Kidney capillary endothelial cell (primary cell): ENCODE measurements at regions not wholly inside any gene's neighbourhood (a gene's known extent, or its start where the extent isn't known, plus 50 kb on each side); places are given as distances from the start of the nearest gene placed in this dataset.

Experiments used
- DNase-seq: peaks from one replicate; pipeline ENCODE4 v3.0.0-alpha.2; 2018; ENCODE audit warnings: low spot score

DNA sequence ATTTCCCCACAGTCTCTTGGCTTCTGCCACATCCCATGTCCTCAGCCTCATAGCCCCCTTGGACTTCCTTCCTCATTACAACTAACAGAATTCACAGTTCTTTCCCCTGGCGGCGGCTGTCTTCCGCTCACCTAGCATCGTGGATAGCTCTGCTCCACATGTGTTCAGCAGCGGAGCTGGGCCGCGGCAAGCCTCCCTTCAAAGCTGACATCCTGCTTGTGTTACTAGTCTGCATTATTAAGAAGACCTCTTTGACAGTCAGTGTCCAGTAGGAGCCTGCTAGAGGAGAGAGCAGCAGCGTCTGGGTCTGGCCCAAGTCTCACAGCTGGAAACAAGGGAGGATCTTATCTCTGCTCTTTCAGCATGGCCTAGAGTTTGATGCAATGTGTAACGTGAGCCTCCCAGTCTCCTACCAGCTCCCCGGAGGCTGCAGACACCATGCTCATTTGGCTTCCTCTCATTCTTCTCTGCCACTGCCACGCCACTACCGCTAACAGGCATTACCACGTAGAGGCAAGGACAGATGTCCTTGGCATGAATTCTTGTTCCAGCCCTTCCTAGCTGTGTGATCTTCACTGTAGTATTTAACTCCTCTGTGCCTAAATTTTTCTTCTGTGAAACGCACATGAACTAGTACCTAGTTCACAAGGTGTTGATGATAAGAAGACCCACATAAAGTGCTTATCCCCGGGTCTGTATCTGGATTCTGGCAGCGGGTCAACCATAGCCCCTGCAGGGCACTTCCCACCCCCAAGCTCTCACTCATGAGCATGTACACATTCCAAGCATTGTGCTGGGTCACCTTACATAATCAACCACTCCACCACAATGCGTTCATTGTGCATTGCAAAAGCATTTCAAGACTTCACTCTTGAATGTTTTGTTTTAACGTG lies 107.1 kb upstream of the BACH2 start:
- no peak for DNase-seq

DNA sequence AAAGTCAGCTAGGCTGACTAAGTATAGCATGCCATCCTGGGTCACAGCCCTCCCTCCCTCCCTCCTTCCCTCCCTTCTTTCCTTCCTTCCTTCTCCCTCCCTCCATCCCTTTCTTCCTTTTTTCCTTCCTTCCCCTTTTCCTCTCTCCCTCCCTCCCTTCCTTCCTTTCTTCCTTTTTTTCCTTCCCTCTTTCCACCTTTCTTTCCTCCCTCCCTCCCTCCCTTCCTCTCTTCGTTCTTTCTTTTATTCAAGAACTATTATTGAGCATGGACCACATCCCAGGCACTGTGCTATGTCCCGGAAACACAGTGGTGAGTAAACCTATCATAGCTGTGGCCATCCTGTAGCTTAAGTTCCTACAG lies 106.2 kb upstream of the BACH2 start:
- DNase-seq: no peak

DNA sequence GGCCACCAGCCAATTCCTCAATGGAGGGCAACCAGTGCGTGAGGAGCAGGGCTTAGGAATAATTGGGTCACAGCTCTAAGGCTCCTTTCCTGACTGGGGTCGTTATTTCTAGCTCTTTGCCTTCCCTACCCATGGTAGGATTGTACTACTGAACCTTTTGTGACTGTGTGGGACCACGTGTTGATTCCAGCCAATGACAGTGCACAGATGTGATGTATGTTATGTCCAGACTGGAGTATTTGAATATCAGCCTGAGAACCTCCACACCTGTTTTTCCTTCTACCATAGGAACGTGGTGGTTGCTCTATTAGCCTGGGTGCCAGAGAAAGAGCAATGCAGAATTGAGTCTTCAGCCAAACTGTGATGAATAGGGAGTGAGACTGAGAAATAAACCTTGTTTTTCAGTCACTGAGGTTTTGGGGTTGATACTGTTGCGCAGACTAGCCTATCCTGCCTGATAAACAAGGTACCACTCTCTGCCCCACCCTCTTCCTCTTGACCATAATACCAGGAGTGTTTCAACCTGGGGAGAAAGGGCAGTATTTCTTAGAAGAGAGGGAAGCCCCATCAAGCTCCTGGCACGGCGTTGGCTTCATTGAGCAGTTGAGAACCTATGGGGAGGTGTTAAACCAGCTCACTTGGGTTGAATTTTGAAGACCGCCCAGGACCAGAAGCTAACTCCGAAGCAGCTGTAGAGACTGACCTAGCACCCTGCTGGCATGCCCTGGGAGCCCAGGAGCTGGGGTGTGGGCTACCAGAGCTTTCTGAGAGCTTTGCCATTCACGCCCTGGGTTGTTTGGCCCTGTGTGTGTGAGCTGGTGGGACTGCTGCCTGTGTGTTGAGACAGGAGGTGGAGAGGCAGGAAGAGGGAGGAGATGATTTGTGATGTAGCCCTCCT lies 105.5 kb upstream of the BACH2 start:
- DNase-seq: no peak

DNA sequence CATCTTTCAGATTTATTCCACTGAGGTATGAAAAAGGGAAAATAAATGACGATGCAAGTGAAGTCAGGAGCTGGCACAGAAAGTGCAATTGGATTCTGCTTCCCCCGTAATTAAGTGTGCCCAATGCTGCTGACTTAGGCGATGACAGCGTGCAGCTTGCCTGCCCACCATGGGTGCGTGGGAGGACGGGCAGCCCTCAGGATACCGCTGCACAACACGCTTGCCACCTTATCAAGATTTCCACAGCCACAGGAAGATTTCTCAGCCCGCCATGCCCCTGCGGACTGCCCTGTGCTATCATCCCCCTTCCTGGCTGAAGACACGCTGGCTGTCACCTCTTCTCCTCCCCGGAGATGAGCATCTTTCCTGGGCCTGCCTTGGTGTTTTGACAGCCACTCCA lies 103.3 kb upstream of the BACH2 start:
- no peak for DNase-seq

DNA sequence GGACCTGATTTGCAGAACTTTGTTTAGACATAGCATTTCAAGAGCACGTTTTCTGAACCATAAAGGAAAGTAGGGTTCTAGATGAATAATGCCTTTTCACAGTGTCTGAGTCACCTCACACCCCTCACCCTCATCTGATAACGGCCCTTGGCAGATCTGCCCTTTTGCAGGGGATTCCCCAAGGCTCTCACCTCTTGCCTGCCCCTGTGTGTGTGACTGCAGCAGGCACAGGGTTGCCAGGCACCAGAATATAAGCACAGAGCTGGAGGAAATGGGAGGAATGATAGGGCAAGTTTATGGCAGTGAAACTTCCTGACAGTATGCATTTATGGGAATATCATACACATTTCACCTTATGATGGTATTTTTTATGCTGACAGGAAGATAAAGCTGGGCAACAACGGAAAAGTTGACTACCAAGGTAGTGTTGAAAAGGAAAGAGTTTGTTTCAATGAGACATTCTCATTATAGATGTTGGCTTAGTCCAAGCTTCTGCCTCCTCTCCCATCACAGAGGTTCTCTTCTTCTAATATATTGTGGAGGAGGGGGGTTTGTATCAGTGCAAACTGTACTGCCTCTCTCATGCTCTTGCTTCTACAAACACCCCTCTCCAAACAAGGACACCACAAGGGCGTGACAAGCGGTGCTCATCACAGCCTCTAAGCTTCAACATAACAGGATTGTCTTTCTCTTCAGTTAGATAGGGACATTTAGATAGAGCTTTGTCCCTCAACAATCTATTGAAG lies 101.5 kb upstream of the BACH2 start:
- DNase-seq: no peak

DNA sequence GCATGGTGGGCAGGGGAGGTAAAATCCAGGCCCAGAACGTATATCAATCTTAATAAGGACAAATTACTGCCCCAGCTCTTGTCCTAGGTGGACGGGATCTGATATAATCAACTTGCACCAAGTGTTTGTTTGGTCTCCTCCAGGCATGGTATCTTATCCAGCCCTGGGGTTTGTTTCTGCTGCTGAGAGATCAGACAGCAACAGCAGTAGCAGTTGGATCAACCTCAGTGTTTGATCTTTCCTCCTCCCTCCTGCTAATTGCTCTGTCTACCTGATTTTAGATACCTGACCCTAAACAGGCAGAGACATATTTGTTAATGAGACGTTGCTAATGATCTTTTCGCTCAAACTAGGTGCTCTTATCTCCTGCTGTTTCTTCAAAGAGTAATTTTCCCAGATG lies 100.4 kb upstream of the BACH2 start:
- DNase-seq: no peak

DNA sequence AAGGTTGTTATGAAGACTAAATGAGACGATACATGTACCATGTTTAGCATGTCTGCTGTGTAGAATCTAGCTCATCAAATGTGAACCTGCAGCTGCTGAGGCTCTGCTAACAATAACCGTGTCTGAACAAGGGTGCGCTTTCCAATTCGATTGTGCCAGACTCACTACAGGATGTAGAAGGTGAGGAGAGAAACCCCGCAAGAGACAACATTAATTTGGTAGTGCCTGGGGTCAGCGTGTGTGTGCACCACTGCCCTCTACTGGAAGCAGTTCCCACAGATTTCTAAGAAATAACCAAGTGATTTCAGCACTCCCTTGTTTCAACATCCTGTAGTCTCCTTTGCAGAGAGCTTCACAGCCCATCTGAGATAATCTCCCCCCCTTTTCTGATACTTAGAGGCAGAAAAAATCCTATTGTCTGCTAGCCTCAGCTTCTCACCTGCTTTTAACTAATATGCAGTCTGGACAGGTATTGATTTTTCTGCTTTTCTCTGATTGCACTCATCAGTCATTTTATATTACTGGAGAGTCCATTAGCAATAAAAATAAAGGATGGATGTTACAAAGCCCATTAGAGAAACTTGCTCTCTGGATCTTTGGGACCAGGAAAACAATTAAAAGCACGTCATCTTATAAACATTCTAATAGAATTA lies 96.7 kb upstream of the BACH2 start:
- peak; percentile 60 for DNase-seq

DNA sequence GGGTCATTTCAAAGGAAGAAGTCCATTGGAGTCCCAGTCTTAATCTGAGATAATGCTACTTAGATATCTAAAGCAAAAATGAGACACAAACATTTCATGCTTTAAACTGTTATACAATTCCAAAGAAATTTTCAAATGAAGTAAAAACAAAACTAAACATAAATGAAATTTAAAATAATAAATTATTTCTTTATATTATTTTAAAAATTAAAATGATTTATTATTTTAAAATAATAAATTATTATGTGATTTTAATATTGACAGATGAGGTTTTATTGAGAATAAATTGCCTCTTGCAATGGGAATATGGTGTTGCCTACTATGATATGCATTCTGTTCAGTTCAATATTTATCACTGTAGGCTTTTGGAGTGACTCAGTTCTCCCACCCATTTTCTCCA lies 93.7 kb upstream of the BACH2 start:
- DNase-seq: no peak

DNA sequence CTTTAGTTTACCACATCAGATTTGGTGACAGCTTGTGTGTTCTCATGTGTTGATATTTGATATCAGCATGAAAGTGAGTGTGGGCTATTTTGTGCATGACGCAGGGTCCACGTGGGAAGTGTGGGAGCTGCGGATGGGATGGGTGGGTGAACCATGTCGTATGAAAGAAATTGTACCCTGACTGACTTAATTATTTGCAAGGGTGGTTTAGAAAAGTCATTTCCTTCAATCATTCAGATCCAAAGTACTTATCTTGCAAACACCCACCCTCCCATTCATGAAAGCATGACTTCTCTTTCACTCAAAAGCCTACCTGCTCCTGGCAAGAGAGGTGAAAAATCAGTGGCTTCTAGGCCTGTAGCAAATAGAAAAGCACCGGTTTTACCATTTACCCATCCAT lies 91.8 kb upstream of the BACH2 start:
- no peak for DNase-seq

DNA sequence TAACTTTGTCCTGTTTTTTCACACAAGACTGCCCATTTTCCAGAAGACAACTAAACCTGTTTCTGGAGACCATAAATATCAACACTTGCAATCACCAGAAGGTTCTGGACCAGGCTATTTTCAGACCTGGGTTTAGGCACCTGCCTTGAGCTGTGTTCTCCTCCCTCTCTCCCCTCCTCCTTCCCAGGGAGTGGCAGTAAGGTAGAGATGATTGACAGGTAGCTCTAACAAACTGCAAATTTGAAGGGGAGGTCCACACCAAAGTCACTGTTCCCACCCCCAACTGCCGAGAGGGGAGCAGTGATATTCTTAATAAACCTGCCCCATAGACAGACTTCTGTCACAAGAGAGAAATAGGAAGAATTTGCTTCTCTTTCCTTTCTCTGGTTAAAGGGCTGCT lies 91.2 kb upstream of the BACH2 start:
- DNase-seq: no peak

DNA sequence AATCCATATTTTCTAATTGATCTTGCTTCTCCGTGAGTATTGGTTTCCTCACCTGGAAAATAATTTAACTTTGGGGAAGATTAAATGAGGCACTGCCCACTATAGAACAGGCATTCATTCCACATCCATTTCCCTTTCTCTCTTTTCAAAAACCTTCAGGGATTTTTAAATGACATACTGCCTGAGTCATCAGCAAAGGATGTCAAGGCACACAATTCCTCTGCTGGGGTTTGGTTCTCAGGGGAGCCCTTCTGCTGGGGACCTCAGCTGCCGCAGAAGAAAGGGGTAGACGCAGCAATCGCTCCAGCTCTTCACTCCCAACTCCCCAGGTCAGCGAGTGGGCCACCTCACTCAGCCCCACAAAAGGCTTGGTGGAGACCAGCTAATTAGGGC lies 90.7 kb upstream of the BACH2 start:
- no peak for DNase-seq

DNA sequence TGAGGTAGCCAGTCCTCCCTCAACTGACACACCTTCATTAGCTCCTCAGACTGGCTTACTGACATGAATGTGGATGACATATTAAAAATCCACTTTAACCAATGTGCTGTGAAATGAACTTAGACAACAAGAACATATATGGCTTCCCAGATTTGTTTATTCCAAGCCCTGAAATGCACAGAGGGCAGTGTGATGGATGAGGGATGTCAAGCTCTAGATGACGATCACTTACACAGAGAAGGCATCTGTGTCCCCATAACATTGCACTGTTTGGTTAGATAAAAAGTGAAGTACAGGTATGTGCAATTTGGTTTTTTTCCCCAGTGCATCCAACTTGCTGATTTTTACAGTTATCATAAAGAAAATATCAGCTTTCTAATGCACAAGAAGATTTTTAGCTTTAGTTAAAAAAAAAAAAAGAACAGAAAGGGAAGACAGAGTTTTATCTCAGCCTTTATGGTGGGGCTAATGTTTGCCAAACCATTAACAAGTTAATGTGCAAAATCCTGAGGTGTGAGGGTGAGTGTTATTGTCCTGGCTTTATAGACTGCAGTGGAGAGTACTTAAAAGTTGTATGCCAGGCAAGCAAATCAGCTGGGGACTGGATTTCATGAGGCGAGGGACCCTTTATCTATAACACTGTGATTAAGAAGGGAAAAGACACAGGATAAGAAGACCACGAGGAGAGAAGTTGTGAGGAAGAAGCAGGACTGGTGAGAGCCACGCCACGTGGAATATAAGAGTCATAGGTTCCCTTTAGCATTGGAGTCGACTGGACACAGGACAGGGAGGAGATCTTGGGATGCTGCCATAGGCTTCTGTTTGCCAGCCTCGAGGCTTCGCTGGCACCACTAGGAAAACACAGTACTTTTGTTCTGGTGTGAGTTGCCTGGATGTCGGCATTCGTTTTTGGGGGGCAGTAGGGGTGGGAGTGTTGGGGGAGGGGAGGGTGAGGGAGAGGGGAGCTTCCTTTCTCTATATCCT lies 90.0 kb upstream of the BACH2 start:
- DNase-seq: no peak

DNA sequence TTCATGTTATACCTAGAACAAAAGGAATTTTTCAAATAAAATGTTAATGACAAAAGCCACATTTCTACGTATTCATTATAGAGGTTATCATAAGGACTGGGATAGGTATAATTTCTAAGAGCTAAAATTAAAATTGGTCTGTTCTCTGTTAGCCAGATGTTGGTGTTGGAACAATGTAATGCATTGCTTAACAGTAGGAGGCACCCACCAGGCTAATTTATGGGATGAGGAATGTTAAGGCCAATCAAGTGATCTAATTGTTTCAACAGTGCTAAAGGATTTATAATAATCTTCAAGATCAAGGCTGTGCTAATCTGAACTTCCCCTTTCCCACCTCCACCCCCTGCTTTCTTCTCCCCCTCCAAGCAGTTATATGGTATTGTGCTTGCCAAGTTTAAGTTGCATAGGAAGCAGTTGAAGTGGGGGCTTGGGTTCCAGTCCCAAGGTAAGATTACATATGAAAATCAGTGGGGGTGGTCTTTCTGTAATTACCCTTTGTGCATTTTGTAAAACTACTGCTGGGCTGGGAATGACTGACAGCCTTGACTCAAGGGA lies 89.2 kb upstream of the BACH2 start:
- DNase-seq: no peak

DNA sequence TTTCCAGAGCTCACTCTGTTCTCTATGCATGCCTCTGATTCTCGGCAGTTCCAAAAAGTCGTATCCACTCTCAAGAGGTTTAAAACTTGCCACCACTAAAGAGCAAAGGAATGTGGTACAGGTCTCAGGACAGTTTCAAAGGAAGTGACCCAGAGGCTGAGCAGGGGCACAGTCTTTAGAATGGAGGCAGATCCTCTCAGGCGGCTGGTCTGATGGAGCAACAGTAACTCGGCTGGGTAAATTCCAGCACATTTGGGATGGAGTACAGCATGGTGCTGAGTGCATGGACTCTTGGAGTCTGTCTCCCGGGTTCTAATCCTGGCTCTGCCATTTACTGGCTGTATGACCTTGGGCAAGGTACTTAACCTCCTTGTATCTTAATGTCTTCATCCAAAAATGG lies 88.1 kb upstream of the BACH2 start:
- no peak for DNase-seq

DNA sequence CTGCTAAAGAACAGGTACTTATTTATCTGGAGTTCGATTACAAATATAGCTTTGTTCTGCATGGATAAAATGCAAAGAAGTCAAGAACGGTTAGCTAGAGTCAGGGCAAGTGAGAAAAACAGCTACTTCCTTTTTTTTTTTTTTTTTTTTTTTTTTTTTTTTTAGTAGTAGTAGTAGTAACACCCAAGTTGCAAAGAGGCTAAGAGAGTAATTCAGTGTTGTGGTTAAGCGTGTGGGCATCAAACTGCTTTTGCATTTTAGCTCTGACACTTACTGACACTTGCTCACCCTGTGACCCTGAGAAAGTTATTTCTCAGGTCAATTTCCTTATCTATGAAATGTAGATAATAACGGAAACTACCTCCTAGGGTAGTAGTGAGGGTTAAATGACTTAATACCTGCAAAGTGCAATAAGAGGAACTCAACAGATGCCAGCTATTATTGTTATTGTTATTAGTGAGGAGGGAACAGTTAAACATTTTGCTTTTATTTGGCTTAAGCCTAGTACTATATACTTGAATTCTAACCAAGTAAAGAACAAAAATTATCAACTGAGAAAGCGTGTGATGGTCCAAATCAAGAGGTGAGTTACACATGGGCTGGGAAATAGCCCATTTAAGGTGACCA lies 86.7 kb upstream of the BACH2 start:
- DNase-seq: no peak

DNA sequence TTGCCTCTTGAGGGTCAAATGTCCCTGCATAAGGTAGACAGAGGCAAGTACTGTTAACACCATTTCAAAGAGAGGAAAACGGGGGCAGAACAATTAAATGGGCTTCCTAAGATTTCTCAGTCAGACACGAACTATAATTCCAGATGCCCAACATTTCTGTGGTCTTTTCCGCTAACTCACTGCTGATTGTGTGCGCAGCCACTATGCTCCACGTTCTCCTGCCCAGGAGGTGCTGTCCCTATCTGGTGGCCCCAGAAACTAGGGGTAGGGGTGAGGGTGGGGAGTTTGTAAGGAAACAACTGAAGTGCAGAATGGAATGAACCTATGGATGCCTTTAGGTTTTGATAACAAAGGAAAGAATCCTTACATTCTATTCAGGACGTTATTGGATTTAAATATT lies 86.1 kb upstream of the BACH2 start:
- no peak for DNase-seq

DNA sequence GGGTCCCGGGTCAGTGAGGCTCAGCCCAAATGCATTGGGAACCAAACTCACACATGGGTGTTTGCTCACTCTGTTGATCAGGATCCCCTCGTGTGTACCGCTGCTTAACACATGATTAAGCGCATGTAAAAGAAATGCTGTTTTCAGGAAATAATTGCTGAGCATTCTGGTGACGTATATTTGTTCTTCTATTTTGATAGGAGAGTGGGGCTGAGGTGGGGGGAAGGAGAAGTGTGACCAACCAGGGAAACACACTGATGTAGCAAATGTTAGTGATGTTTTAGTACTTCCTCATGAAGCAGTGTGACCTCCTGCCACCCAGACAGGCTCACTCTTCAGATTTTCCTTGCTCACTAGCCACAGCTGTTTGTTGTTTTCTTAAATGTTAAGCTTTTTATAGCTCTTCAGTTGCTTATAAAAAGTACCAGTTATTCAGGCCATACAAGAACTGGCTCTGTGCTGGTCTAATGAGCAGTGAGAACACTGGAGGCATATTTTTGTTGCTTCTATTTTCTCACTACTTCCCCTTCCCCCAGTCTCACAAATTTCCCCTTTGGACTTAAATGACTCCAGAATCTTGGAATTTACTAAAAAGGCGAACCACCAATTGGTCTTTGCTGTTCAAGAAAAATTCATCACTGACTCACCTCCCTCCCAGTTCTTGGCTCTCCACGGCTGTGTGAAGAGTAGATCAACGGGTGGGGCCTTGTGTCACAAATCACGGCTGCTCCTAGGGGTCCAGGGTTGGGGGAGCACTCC lies 79.2 kb upstream of the BACH2 start:
- DNase-seq: no peak

DNA sequence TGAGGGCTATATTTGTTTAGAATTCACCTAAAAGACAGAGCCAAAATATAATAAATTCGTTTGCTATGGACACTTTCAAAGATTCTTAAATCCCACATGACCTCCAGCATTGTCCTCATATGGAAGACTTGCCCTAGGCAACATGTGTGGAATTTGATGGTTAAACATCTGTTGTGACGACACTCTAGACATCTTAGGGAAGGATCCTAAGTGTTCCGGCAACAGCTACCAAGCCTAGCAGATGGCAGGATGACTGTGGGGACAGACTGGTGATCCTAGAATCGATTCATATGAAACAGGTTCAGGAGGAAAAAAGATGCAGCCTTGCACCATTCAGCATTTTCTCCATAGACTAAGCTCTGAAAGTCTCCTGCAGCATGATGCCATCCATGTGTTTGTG lies 77.6 kb upstream of the BACH2 start:
- DNase-seq: no peak

DNA sequence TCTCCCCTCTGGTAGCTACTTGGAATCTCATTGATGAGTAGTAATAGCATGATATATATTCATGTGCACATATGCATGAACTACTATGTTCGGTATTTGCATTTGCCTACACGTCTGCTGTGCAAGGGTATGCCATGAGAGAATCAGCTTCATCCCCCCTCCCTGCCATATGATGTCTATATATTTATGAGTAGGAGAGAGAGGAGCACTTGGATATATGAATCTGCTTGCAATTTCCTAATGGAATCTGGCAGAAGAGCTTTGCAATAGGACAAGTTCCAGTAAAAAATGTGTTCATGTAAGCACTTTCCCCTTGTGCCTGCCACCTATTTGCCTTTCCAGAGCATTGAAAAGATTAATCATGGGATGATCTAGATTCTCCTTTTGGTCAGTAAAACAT lies 76.2 kb upstream of the BACH2 start:
- no peak for DNase-seq
